ENCODE measurements at regions not wholly inside any gene's neighbourhood (a gene's known extent, or its start where the extent isn't known, plus 50 kb on each side); places are given as distances from the start of the nearest gene placed in this dataset.

DNA sequence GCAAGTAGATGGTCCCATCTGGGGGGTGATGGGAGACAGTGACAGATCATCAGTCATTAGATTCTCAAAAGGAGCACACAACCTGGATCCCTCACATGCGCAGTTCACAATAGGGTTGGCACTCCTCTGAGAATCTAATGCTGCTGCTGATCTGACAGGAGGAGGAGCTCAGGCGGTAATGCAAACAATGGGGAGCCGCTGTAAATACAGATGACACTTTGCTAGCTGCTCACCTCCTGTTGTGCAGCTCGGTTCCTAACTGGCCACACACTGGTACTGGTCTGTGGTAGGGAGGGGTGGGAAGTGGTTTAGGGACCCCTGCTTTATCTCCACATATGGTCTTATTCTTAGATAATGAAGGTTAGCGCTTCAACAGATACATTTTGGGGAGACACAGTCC is 506.6 kb downstream of the PLCL1 start:
- TF ChIP-seq ZNF555 (tag by site-specific recombination; conservative IDR thresholded peaks at IDR 0.05) (no peak), TCF7L2 (IDR thresholded peaks at IDR 0.05; ENCODE audit: borderline replicate concordance, low read depth, low read length) (no peak), IKZF3 (tag by site-specific recombination; IDR thresholded peaks at IDR 0.05) (no peak), RBAK (tag by site-specific recombination; IDR thresholded peaks at IDR 0.05) (no peak)
- TF ChIP-seq, protein P1, sequence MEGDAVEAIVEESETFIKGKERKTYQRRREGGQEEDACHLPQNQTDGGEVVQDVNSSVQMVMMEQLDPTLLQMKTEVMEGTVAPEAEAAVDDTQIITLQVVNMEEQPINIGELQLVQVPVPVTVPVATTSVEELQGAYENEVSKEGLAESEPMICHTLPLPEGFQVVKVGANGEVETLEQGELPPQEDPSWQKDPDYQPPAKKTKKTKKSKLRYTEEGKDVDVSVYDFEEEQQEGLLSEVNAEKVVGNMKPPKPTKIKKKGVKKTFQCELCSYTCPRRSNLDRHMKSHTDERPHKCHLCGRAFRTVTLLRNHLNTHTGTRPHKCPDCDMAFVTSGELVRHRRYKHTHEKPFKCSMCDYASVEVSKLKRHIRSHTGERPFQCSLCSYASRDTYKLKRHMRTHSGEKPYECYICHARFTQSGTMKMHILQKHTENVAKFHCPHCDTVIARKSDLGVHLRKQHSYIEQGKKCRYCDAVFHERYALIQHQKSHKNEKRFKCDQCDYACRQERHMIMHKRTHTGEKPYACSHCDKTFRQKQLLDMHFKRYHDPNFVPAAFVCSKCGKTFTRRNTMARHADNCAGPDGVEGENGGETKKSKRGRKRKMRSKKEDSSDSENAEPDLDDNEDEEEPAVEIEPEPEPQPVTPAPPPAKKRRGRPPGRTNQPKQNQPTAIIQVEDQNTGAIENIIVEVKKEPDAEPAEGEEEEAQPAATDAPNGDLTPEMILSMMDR (tag by site-specific recombination; IDR thresholded peaks at IDR 0.05): no peak
- TF ChIP-seq, protein P2, sequence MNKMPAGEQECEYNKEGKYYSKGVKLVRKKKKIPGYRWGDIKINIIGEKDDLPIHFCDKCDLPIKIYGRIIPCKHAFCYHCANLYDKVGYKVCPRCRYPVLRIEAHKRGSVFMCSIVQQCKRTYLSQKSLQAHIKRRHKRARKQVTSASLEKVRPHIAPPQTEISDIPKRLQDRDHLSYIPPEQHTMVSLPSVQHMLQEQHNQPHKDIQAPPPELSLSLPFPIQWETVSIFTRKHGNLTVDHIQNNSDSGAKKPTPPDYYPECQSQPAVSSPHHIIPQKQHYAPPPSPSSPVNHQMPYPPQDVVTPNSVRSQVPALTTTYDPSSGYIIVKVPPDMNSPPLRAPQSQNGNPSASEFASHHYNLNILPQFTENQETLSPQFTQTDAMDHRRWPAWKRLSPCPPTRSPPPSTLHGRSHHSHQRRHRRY (tag by site-specific recombination; IDR thresholded peaks at IDR 0.05): no peak
- TF ChIP-seq, protein P3, sequence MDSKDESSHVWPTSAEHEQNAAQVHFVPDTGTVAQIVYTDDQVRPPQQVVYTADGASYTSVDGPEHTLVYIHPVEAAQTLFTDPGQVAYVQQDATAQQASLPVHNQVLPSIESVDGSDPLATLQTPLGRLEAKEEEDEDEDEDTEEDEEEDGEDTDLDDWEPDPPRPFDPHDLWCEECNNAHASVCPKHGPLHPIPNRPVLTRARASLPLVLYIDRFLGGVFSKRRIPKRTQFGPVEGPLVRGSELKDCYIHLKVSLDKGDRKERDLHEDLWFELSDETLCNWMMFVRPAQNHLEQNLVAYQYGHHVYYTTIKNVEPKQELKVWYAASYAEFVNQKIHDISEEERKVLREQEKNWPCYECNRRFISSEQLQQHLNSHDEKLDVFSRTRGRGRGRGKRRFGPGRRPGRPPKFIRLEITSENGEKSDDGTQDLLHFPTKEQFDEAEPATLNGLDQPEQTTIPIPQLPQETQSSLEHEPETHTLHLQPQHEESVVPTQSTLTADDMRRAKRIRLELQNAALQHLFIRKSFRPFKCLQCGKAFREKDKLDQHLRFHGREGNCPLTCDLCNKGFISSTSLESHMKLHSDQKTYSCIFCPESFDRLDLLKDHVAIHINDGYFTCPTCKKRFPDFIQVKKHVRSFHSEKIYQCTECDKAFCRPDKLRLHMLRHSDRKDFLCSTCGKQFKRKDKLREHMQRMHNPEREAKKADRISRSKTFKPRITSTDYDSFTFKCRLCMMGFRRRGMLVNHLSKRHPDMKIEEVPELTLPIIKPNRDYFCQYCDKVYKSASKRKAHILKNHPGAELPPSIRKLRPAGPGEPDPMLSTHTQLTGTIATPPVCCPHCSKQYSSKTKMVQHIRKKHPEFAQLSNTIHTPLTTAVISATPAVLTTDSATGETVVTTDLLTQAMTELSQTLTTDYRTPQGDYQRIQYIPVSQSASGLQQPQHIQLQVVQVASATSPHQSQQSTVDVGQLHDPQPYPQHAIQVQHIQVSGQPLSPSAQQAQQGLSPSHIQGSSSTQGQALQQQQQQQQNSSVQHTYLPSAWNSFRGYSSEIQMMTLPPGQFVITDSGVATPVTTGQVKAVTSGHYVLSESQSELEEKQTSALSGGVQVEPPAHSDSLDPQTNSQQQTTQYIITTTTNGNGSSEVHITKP (tag by site-specific recombination; IDR thresholded peaks at IDR 0.05): no peak
- TF ChIP-seq, protein P4, sequence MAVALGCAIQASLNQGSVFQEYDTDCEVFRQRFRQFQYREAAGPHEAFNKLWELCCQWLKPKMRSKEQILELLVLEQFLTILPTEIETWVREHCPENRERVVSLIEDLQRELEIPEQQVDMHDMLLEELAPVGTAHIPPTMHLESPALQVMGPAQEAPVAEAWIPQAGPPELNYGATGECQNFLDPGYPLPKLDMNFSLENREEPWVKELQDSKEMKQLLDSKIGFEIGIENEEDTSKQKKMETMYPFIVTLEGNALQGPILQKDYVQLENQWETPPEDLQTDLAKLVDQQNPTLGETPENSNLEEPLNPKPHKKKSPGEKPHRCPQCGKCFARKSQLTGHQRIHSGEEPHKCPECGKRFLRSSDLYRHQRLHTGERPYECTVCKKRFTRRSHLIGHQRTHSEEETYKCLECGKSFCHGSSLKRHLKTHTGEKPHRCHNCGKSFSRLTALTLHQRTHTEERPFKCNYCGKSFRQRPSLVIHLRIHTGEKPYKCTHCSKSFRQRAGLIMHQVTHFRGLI (tag by site-specific recombination; IDR thresholded peaks at IDR 0.05): no peak
